ENCODE measurements at regions not wholly inside any gene's neighbourhood (a gene's known extent, or its start where the extent isn't known, plus 50 kb on each side); places are given as distances from the start of the nearest gene placed in this dataset.

- TF ChIP-seq, protein P1, sequence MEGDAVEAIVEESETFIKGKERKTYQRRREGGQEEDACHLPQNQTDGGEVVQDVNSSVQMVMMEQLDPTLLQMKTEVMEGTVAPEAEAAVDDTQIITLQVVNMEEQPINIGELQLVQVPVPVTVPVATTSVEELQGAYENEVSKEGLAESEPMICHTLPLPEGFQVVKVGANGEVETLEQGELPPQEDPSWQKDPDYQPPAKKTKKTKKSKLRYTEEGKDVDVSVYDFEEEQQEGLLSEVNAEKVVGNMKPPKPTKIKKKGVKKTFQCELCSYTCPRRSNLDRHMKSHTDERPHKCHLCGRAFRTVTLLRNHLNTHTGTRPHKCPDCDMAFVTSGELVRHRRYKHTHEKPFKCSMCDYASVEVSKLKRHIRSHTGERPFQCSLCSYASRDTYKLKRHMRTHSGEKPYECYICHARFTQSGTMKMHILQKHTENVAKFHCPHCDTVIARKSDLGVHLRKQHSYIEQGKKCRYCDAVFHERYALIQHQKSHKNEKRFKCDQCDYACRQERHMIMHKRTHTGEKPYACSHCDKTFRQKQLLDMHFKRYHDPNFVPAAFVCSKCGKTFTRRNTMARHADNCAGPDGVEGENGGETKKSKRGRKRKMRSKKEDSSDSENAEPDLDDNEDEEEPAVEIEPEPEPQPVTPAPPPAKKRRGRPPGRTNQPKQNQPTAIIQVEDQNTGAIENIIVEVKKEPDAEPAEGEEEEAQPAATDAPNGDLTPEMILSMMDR (IDR thresholded peaks at IDR 0.05), result no peak
- TF ChIP-seq EP300 (IDR thresholded peaks at IDR 0.05), result no peak
Measured at GRCh38 chr17:71725811-71726210, 395.0 kb upstream of the SOX9 start.
